ENCODE measurements at regions not wholly inside any gene's neighbourhood (a gene's known extent, or its start where the extent isn't known, plus 50 kb on each side); places are given as distances from the start of the nearest gene placed in this dataset.

DNA sequence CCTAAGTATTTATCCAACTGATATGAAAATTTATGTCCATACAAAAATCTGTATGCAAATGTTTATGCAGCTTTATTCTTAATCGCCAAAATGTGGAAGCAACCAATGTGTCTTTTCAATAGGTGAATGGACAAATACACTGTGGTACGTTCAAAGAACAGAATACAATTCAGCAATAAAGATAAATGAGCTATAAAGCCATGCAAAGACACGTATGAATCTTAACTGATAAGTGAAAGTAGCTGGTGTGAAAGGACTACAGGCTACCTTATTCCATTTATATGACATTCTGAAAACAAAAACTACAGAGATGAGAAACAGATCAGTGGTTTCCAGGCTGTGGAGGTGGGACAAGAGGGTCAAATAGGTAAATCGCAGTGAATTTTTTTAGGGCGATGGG, 419.6 kb upstream of the B3GALT2 start:
- H3K27ac ChIP-seq, result no peak overlapping the region
- TF ChIP-seq, protein P1, sequence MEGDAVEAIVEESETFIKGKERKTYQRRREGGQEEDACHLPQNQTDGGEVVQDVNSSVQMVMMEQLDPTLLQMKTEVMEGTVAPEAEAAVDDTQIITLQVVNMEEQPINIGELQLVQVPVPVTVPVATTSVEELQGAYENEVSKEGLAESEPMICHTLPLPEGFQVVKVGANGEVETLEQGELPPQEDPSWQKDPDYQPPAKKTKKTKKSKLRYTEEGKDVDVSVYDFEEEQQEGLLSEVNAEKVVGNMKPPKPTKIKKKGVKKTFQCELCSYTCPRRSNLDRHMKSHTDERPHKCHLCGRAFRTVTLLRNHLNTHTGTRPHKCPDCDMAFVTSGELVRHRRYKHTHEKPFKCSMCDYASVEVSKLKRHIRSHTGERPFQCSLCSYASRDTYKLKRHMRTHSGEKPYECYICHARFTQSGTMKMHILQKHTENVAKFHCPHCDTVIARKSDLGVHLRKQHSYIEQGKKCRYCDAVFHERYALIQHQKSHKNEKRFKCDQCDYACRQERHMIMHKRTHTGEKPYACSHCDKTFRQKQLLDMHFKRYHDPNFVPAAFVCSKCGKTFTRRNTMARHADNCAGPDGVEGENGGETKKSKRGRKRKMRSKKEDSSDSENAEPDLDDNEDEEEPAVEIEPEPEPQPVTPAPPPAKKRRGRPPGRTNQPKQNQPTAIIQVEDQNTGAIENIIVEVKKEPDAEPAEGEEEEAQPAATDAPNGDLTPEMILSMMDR (IDR thresholded peaks at IDR 0.05), result no peak
- DNase-seq (ENCODE audit: low spot score), result no peak
- no peak overlapping the region for H3K4me3 ChIP-seq

DNA sequence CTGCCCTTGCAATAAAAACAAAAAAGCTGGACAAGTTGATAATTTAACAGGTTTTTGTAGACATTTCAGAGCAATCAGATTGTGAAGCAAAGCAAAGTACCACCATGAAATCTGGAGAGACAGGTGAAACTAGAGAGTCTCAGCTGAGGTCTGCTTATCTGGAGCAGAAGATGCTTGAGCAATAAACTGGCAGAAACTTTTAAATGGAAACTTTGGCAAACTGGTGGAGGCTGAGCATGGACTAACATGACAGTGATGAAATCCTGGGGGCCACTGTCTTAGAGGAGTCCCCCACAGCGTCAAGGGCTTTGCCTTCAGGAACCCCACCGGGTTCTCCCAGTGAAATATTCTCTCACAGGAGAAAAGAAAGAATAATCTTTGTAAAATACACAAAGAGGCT, 416.3 kb upstream of the B3GALT2 start:
- no peak overlapping the region for H3K27ac ChIP-seq
- DNase-seq (ENCODE audit: low spot score), result no peak
- no peak overlapping the region for H3K4me3 ChIP-seq
- TF ChIP-seq, protein P1 (IDR thresholded peaks at IDR 0.05), result no peak

DNA sequence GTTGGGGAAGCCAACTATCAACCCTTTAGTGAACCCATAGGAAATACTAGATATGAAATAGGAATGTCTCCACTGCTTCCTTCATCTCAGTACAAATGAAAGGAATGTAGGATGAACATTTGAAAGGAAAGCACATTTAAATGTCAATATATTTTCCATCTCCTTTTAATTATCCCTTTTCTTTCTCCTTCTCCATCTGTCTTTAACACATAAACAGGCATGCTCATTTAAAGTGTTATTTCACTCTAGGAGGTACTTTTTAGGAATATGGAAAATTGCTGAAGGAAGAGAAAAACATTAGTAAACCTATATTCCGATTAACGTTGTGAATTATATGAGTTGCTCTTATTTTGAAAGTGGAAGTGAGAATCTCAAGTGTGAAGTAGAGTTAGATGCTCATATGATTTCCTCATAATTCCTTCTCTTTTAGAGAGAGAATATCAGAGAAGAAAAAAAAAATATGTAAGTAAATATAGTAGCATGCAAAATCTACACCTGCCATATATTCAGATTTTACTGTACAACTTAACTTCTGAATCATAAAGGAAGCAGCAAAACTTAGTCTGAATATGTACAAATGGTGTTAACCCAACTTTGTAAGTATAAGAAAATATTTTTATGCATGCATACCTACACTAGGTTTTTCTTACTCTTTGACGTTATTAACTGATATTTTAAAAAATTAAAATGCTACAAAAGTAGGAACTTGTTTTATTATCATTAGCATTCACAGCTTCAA, 406.9 kb upstream of the B3GALT2 start:
- Histone ChIP-seq H3K27ac (no peak overlapping the region), H3K4me3 (no peak overlapping the region)
- TF ChIP-seq, protein P1 (IDR thresholded peaks at IDR 0.05), result no peak
- DNase-seq (ENCODE audit: low spot score), result no peak

DNA sequence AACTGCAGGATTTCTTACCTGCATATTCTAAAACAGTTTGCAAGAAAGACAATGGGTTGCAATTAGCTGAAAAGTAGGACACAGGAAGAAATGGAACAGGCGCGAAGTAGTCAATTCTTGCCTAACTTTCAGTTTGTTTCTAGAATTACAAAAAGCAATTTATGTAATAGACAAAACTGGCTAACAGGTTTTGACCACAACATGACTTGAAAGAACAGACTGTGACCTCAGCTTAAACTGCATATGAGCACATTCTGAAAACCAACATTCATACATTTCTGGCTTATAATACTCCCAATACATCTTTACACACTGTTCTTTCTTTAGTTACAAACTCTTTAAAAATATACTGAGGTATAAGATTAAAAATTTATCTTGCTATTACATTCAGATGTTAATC, 405.9 kb upstream of the B3GALT2 start:
- Histone ChIP-seq H3K4me3 (no peak overlapping the region), H3K27ac (no peak overlapping the region)
- DNase-seq (ENCODE audit: low spot score), result no peak
- TF ChIP-seq, protein P1 (IDR thresholded peaks at IDR 0.05), result no peak

DNA sequence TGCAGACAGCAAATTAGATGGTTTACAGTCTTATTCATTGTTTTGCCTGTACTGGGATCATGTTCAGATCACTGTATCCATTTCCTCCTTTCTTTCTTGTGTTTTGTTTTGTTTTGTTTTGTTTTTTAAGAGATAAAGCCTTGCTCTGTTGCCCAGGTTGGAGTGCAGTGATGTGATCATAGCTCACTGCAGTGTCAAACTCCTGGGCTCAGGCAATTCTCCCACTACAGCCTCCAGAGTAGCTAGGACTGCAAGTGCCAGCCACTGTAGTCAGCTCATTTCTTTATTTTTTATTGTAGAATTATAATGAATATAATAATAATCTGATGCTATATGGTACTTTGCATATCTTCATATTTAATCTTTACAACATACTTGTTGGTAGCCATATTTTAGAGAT, 403.7 kb upstream of the B3GALT2 start:
- TF ChIP-seq, protein P1 (IDR thresholded peaks at IDR 0.05), result no peak
- Histone ChIP-seq H3K27ac (no peak overlapping the region), H3K4me3 (no peak overlapping the region)
- no peak for DNase-seq (ENCODE audit: low spot score)

DNA sequence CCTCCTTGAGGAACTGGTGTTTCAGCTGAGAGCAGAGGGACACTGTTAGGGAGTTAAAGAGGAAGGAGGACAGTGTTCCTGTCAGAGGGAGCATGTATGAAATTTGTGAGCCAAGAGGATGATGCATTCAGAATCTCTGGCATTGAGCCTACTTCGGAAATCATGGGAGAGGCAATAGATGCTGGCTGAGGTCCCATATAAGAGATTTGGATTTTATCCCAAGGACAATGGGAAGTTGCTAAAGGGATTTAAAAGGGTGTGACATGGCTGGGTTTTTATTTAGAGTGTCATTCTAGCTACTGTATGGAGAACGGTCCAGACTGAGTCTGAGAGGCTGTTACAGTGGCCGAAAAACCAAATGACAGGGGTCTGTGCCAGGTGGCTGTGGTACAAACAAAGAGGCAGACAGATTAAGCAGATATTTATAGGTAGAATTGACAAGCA, 403.2 kb upstream of the B3GALT2 start:
- Histone ChIP-seq H3K27ac (no peak overlapping the region), H3K4me3 (no peak overlapping the region)
- DNase-seq (ENCODE audit: low spot score), result no peak
- TF ChIP-seq, protein P1 (IDR thresholded peaks at IDR 0.05), result no peak
